Testis (tissue), 2 donors: ENCODE measurements at regions not wholly inside any gene's neighbourhood (a gene's known extent, or its start where the extent isn't known, plus 50 kb on each side); places are given as distances from the start of the nearest gene placed in this dataset.
A peak's percentile ranks its signal among the peaks of the same experiment; 100 is the strongest.

Experiments used
- DNase-seq: peaks from one replicate; pipeline ENCODE4 v3.0.0-alpha.2; 2019
- H3K27ac ChIP-seq, 2 donors: fragments of 200-600 bp; sonication (generic); one replicate each; pipeline ENCODE4 v1.5.1; 2019
- H3K27me3 ChIP-seq: fragments of 200-600 bp; sonication (generic); one replicate; pipeline ENCODE4 v1.5.1; 2019
- H3K36me3 ChIP-seq: fragments of 200-600 bp; sonication (generic); one replicate; pipeline ENCODE4 v1.5.1; 2017; ENCODE audit warnings: low read depth; ENCODE audit errors: missing control alignments
- H3K4me1 ChIP-seq: fragments of 200-600 bp; sonication (generic); one replicate; pipeline ENCODE4 v1.5.1; 2019
- H3K4me3 ChIP-seq, 2 donors: fragments of 200-600 bp; sonication (generic); one replicate each; pipeline ENCODE4 v1.5.1; 2017 to 2019
- H3K9me3 ChIP-seq: fragments of 200-600 bp; sonication (generic); one replicate; pipeline ENCODE4 v1.5.1; 2017
- CTCF ChIP-seq, 3 experiments: fragments of 450-650 bp in 2 of 3; fragments of 200-600 bp in 1 of 3; sonication (generic) in 1 of 3; IDR thresholded peaks; one replicate each; pipeline ENCODE4 v1.5.1; 2016 to 2019; ENCODE audit warnings: antibody characterized with exemption in 3 of 3, mild to moderate bottlenecking in 2 of 3, moderate library complexity in 1 of 3
- POLR2A ChIP-seq: fragments of 450-650 bp; IDR thresholded peaks from one replicate; pipeline ENCODE4 v1.6.1; 2017; ENCODE audit warnings: antibody characterized with exemption, mild to moderate bottlenecking, moderate library complexity
- WGBS, 2 donors: methylation state at CpG; one replicate each; pipeline ENCODE4 v1.1.5; 2018; 5-methylcytosine and 5-hydroxymethylcytosine counted together
- intact Hi-C: fragments of 100-400 bp; cut with DNase I; formaldehyde crosslinking; loops from one replicate; pipeline ENCODE4 v1.15.1; 2023; ENCODE audit warnings: low total_unique reads
- small RNA-seq, 2 donors: library from RNA; depleted of rRNA; stranded (forward); fragments of <200 nt; gene quantifications; one replicate each; pipeline ENCODE3, GENCODE V24; 2016

GRCh38 chr20:52242237-52243230 lies 51.0 kb upstream of the ZFP64 start:
- H3K4me1 ChIP-seq = no peaks in the 10 kb centered on the region
- H3K36me3 ChIP-seq = no peaks in the 10 kb centered on the region
- H3K4me3 ChIP-seq = no peak overlapping the region
- DNase-seq = no peak
- H3K27me3 ChIP-seq = no peaks in the 10 kb centered on the region
- intact Hi-C loops = no loop called here
- no peak overlapping the region for H3K27ac ChIP-seq
- no peaks in the 10 kb centered on the region for H3K9me3 ChIP-seq
- WGBS, 2 donors = 63 to 69% methylated on average over 7 of the region's 7 CpGs
- no peak for TF ChIP-seq POLR2A
- TF ChIP-seq CTCF (IDR thresholded peaks at IDR 0.05) = peak in 2 of 3 experiments; percentile 11 to 96

Small RNA genes lying in the stretch of these regions (small RNA-seq; reads per million reads assigned to genes)
- gene RF02271 = 0 reads per million in 2 donors
- gene RPL36P1 = 0 reads per million in 2 donors
